ENCODE measurements at regions not wholly inside any gene's neighbourhood (a gene's known extent, or its start where the extent isn't known, plus 50 kb on each side); places are given as distances from the start of the nearest gene placed in this dataset.

DNA sequence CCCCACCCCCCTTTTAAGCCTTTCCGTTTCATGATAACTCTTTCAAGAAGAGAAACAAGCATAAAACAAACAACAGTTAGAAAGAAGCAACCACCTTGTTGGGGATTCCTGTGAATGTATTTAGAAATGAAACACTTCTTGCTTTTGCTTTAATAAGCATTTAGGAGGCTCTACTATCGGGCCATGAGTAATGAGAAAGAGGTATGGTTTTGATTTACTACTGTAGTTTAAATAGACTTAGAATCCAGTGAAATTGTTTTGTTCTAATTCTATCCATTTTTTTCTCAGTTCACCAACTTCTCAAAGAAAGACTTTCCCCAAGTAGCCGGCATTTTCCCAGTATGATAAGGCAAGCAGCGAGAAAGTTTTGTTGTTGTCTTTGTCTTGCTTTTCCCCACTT lies 168.7 kb upstream of the HABP2 start:
- no peak for DNase-seq
- Histone ChIP-seq H3K9ac (ENCODE audit: low read depth in 2 of 2, low read length in 2 of 2) (no peak overlapping the region), H3K9me3 (no peaks in the 10 kb centered on the region), H3K27ac (no peak overlapping the region), H3K4me3 (no peak overlapping the region), H3K4me1 (no peaks in the 10 kb centered on the region), H3K27me3 (no peaks in the 10 kb centered on the region), H3K36me3 (no peaks in the 10 kb centered on the region)
- intact Hi-C loops (cut with DNase I) = loop anchor here (10.0 kb wide), 2 partner anchors 249 to 819 kb away; no protein-coding TSS in a partner anchor
- TF ChIP-seq, protein P1, sequence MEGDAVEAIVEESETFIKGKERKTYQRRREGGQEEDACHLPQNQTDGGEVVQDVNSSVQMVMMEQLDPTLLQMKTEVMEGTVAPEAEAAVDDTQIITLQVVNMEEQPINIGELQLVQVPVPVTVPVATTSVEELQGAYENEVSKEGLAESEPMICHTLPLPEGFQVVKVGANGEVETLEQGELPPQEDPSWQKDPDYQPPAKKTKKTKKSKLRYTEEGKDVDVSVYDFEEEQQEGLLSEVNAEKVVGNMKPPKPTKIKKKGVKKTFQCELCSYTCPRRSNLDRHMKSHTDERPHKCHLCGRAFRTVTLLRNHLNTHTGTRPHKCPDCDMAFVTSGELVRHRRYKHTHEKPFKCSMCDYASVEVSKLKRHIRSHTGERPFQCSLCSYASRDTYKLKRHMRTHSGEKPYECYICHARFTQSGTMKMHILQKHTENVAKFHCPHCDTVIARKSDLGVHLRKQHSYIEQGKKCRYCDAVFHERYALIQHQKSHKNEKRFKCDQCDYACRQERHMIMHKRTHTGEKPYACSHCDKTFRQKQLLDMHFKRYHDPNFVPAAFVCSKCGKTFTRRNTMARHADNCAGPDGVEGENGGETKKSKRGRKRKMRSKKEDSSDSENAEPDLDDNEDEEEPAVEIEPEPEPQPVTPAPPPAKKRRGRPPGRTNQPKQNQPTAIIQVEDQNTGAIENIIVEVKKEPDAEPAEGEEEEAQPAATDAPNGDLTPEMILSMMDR (IDR thresholded peaks at IDR 0.05) = no peak

DNA sequence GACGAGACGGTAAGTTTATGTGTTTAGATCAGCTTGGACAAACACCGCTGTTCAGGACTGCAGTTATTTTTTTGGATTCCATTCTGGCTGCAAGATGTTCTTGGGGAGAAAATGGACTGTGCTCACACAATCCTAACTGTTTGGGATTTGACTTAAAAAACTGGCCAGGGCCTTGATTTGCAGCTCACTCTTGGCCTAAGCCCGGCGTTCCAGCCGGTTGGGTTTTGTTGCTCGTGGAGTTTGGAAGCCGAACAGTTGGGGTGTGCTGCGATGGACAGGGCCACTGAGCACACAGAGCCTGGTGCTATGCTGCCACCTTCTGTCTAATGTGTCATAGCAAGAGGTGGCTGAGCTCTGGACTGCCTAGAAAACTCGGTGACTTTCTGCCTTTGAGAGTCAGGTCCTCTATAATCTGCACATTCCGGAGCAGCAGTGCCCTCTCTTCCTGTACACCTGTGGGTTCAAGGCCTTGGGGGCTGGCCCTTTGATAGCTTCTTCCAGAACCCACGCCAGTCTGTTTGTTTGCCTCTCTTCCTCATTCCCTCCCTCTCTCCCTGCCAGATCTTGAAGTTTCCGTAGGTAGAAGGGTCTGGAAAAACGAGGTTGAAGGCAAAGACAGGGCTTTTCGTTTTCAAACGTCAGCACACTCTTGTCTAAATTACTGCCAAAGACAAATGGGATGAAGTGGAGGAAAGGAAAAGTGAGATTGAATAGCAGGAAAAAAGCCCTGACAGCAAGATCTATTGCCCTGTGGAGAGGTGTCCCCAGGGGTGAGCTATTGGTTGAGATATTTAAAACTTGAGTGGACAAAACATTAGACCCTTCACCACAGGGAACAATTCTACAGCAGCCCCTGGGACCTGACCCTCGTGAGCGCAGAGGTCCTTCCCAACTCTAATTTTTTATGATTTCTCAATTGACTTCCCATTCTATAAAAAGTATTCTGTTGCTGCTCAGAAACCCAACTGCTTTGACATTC lies 167.5 kb upstream of the HABP2 start:
- H3K4me1 ChIP-seq = no peaks in the 10 kb centered on the region
- TF ChIP-seq, protein P1 (IDR thresholded peaks at IDR 0.05) = peak; percentile 77
- no peak overlapping the region for H3K9ac ChIP-seq (ENCODE audit: low read depth in 2 of 2, low read length in 2 of 2)

DNA sequence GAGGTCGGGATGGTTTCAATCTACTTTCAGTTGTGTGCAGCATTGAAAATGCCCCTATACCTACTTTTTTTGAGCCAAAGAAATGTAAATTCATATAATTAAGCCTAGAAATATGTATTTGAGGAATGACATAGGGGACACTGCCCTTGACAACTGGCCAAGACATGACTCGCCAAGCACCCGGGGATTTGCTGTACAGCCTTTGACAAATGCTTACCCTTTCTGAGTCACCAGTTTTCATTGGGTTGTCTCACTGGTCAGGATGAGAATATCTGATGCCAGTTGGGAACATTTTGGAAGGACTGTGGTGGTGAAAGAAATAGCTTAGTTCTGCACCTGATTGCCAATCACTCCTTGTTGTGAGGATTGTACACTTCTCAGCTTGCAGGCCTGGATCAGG lies 166.8 kb upstream of the HABP2 start:
- intact Hi-C loops (cut with DNase I) = loop anchor here (5.0 to 10.0 kb wide), 3 partner anchors 251 to 909 kb away; no protein-coding TSS in a partner anchor
- H3K4me1 ChIP-seq = no peaks in the 10 kb centered on the region
- H3K36me3 ChIP-seq = no peaks in the 10 kb centered on the region
- H3K27me3 ChIP-seq = no peaks in the 10 kb centered on the region
- H3K4me3 ChIP-seq = no peak overlapping the region
- TF ChIP-seq, protein P1 (IDR thresholded peaks at IDR 0.05) = no peak
- no peak for DNase-seq
- no peaks in the 10 kb centered on the region for H3K9me3 ChIP-seq
- no peak overlapping the region for H3K27ac ChIP-seq
- no peak overlapping the region for H3K9ac ChIP-seq (ENCODE audit: low read depth in 2 of 2, low read length in 2 of 2)

More for the DNA sequence above, 167.5 kb upstream of the HABP2 start:
- peak; percentile 78 for DNase-seq
- Histone ChIP-seq H3K27me3 (no peaks in the 10 kb centered on the region), H3K9me3 (no peaks in the 10 kb centered on the region), H3K4me3 (no peak overlapping the region), H3K36me3 (no peaks in the 10 kb centered on the region), H3K27ac (peak overlapping the region; percentile 12)
- intact Hi-C loops (cut with DNase I) = loop anchor here (5.0 to 10.0 kb wide), 3 partner anchors 251 to 908 kb away; no protein-coding TSS in a partner anchor

DNA sequence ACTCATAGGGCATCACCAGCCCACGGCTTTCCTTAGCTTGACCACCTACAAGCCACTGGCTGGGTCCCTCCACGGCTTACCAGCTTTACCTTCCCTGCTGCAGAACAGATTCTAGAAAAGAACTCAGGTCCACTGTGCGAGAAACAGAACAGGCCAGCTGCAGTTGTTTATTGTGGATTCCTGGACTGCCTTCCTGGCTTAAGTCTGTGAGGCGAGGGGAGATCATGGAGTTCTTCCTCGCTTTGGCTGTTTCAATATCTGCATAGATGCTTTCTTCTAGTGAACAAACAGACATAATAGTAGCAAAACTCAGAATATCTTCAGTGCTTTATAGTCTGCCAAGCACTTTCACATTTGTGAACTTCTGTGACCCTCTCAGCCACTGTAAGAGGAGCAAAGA lies 162.9 kb upstream of the HABP2 start:
- DNase-seq = no peak
- no peaks in the 10 kb centered on the region for H3K4me1 ChIP-seq
- no peak overlapping the region for H3K27ac ChIP-seq
- H3K27me3 ChIP-seq = no peaks in the 10 kb centered on the region
- TF ChIP-seq, protein P1 (IDR thresholded peaks at IDR 0.05) = no peak
- no peak overlapping the region for H3K9ac ChIP-seq (ENCODE audit: low read depth in 2 of 2, low read length in 2 of 2)
- no peaks in the 10 kb centered on the region for H3K9me3 ChIP-seq
- intact Hi-C loops (cut with DNase I) = loop anchor here (5.0 to 10.0 kb wide), 3 partner anchors 255 to 913 kb away; no protein-coding TSS in a partner anchor
- no peaks in the 10 kb centered on the region for H3K36me3 ChIP-seq
- no peak overlapping the region for H3K4me3 ChIP-seq

DNA sequence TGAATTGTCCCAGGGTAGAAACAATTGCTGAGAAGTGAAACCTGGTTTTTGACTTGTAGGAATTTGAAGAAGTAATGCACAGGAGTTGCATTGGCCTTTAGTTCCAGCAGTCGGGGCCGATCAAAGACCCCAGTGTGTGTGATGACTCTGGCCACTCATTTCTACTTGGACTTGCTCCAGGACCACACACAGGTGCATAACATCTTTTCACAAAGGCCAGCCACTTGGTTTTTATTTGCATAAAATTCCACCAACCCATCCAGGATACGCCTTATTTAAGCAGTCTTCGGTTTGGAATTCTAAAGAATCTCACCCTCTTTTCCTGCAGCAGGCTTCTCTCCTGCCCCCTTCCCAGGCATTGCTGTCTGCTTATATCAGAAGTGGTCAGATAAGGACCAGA lies 162.0 kb upstream of the HABP2 start:
- intact Hi-C loops (cut with DNase I) = no loop called here
- Histone ChIP-seq H3K4me1 (no peaks in the 10 kb centered on the region), H3K27ac (no peak overlapping the region), H3K4me3 (no peak overlapping the region), H3K9ac (ENCODE audit: low read depth in 2 of 2, low read length in 2 of 2) (no peak overlapping the region), H3K27me3 (no peaks in the 10 kb centered on the region), H3K36me3 (no peaks in the 10 kb centered on the region), H3K9me3 (no peaks in the 10 kb centered on the region)
- no peak for DNase-seq
- TF ChIP-seq, protein P1 (IDR thresholded peaks at IDR 0.05) = no peak
